ENCODE measurements at regions not wholly inside any gene's neighbourhood (a gene's known extent, or its start where the extent isn't known, plus 50 kb on each side); places are given as distances from the start of the nearest gene placed in this dataset.

DNA sequence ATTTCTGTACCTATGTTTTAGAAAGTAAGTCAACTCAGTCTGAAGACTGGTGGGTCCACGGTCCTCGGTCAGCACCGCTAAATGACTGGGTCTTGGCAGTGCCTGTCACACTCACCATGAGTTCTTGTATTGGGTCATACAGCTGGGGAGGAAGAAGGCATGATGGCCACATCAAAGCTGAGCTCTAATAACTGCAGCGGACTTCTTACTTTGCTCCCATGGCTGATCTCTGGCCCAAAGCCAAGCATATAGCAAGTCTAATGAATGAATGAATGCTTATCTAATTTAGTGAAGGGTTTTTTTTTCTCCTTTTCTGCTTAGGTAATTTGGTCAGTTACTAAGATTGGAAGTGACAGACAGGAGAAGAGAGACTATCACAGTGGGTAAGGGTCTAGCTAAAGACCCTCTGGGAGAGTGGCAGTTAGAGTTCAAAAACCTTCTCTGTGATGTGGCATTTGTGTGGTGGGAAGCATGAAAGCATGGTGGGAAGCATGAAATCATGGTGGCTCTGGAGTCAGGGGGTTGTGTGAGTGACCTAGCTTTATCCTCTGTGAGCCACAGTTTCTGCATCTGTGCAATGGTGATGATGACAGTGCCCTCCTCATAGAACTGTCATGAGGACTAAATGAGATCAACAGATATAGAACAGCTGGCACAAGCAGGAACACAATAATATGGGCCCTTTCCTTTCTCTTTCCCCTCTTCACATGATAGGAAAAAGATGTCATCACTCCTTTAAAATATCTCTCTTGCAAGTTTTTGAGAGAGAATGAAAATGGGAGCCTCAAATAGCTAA, 78.9 kb upstream of the JAK1 start:
- DNase-seq: no peak
- no peak for TF ChIP-seq POLR2A (IDR thresholded peaks at IDR 0.05)
- TF ChIP-seq, protein P1, sequence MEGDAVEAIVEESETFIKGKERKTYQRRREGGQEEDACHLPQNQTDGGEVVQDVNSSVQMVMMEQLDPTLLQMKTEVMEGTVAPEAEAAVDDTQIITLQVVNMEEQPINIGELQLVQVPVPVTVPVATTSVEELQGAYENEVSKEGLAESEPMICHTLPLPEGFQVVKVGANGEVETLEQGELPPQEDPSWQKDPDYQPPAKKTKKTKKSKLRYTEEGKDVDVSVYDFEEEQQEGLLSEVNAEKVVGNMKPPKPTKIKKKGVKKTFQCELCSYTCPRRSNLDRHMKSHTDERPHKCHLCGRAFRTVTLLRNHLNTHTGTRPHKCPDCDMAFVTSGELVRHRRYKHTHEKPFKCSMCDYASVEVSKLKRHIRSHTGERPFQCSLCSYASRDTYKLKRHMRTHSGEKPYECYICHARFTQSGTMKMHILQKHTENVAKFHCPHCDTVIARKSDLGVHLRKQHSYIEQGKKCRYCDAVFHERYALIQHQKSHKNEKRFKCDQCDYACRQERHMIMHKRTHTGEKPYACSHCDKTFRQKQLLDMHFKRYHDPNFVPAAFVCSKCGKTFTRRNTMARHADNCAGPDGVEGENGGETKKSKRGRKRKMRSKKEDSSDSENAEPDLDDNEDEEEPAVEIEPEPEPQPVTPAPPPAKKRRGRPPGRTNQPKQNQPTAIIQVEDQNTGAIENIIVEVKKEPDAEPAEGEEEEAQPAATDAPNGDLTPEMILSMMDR (IDR thresholded peaks at IDR 0.05): no peak
- Histone ChIP-seq H3K9me3 (replicated peaks in 1 of 3) (no peaks in the 10 kb centered on the region), H3K27ac (no peak overlapping the region), H3K36me3 (replicated peaks in 1 of 2) (no peaks in the 10 kb centered on the region), H3K4me1 (replicated peaks in 1 of 2) (no peaks in the 10 kb centered on the region), H3K27me3 (no peaks in the 10 kb centered on the region), H3K4me3 (no peak overlapping the region)
- 90 to 99% (median 94%) methylated on average over 4 of the region's 4 CpGs for whole genome bisulfite sequencing, 4 donors
- intact Hi-C loops (cut with DNase I): no loop called here

DNA sequence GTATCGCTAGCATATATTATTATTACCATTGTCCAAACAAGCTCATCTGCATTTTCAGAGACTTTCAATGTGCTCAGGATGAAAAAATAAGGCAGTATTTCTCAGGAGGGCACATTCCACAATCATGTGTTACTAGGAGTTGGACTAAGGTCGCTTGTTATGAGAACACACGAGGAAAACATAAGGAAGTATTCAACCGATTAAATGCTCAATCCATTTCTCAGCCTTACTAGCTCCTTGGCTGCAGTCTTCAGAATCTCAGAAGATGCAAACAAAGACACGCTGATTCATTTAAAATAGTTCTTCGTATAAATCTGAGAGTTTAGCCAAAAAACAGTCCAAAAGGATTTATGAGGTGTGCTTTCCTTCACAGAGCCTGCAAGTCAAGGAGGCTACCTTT, 82.0 kb upstream of the JAK1 start:
- Histone ChIP-seq H3K27ac (no peak overlapping the region), H3K9me3 (replicated peaks in 1 of 3) (no peaks in the 10 kb centered on the region), H3K4me1 (replicated peaks in 1 of 2) (no peaks in the 10 kb centered on the region), H3K4me3 (no peak overlapping the region), H3K27me3 (no peaks in the 10 kb centered on the region), H3K36me3 (replicated peaks in 1 of 2) (no peaks in the 10 kb centered on the region)
- 65 to 75% (median 67%) methylated on average over 6 of the region's 6 CpGs for WGBS, 4 donors
- TF ChIP-seq, protein P1 (IDR thresholded peaks at IDR 0.05): no peak
- TF ChIP-seq POLR2A (IDR thresholded peaks at IDR 0.05): no peak
- DNase-seq: no peak
- intact Hi-C loops (cut with DNase I): no loop called here

DNA sequence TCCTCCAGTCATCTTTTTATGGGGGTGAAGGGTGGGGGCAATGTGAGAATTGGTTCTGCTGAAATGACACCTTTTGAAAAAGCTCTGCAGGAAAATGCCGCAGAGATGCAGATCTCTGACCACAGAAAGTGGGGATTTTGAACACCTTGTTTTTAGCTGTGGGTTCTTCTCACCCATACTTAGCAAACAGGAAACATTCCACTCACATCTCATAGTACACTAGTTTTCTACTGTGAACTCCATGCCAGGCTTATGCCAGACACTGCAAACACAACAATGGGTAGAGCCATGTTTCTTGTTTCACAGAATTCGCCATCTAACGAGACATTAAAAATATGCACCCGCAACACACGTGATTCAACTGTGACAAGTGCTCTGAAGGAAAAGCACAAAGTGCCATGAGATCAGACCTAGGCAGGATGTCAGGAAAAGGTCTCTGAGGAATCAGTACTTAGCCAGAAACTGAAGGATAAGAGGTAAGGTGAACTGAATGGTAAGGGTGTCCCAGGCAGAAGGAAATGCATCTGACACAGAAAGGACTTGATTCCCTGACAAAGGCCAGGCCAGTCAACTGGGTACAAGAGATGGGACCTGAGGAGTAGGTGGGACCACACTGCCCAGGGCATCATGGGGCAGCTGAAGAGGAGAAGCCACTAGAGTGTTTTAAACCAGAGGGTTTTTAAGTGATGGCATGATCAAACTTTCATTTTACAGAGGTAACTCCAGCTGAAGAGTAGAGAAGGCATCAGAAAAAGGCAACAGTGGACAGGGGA, 83.8 kb upstream of the JAK1 start:
- 90 to 94% (median 92%) methylated on average over 5 of the region's 5 CpGs for WGBS, 4 donors
- intact Hi-C loops (cut with DNase I): no loop called here
- Histone ChIP-seq H3K27ac (no peak overlapping the region), H3K27me3 (no peaks in the 10 kb centered on the region), H3K9me3 (replicated peaks in 1 of 3) (no peaks in the 10 kb centered on the region), H3K4me3 (no peak overlapping the region), H3K4me1 (replicated peaks in 1 of 2) (no peaks in the 10 kb centered on the region), H3K36me3 (replicated peaks in 1 of 2) (no peaks in the 10 kb centered on the region)
- DNase-seq: no peak
- no peak for TF ChIP-seq POLR2A (IDR thresholded peaks at IDR 0.05)
- TF ChIP-seq, protein P1 (IDR thresholded peaks at IDR 0.05): no peak

DNA sequence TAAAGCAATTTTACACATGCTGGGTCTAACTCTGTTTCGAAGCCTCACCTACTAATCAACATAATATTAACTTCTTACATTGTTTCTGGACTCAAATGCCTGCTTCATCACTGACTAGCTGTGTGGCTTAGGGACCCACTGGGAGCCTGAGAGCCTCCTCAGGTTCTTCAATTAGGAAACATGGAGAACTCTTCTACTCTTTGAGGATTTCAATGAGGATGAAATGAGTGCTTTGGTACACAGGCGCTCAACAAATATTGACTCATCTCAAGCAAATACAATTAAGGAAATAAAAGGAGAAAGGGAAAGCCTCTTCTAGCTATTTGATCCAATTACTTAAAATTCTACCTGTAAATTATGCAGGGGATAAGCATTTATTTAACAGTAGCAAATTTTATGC, 84.4 kb upstream of the JAK1 start:
- intact Hi-C loops (cut with DNase I): no loop called here
- TF ChIP-seq, protein P1 (IDR thresholded peaks at IDR 0.05): no peak
- TF ChIP-seq POLR2A (IDR thresholded peaks at IDR 0.05): no peak
- no peaks in the 10 kb centered on the region for H3K36me3 ChIP-seq (replicated peaks in 1 of 2)
- H3K4me3 ChIP-seq: no peak overlapping the region
- H3K4me1 ChIP-seq (replicated peaks in 1 of 2): peaks cover 0 to 4% of the 10 kb centered on the region in 2 donors
- no peaks in the 10 kb centered on the region for H3K9me3 ChIP-seq (replicated peaks in 1 of 3)
- DNase-seq: no peak
- H3K27me3 ChIP-seq: no peaks in the 10 kb centered on the region
- WGBS, 4 donors: 95 to 100% (median 98%) methylated on average over 2 of the region's 2 CpGs
- no peak overlapping the region for H3K27ac ChIP-seq

Measured in adrenal gland (tissue), 9 donors.